ENCODE measurements at regions not wholly inside any gene's neighbourhood (a gene's known extent, or its start where the extent isn't known, plus 50 kb on each side); places are given as distances from the start of the nearest gene placed in this dataset.
A peak's percentile ranks its signal among the peaks of the same experiment; 100 is the strongest.

DNA sequence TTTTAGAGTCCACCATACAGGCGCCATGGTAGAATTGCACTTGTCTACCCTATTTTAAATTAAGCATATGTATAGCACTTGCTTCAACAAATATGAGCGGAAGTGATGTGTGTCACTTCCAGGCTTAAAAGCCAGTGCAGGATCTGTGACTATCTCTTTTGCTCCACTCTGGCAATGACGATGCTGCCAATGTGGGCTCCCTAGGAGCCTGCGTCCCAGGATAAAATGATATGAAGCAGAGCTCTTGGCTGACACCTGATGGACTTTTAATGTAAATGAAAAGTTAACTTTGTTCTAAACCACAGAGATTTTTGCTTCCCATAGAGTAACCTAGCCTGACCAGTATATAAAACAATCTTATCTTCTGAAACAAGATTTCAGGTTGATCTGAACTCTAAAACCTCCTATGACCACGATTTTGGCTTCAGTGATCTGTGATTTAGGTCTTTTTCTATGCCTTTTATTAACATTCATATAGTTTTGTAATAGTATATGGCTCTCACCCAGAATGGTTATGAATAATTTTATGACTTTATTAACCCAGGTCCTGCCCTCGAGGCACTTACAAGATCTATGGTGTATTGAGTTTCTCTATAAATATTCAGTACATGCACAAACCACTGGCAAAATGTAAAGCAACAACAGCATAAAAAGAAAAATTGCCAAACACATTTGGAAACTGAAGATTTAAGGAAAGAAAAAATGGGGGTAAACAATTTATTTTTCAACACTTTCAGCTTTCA lies 422.5 kb upstream of the PIK3C3 start:
- Histone ChIP-seq H4K91ac (replicated peaks; ENCODE audit: insufficient read length, low read length) (no peak overlapping the region), H2AFZ (ENCODE audit: low read length) (no peak overlapping the region), H3K36me3 (ENCODE audit: control insufficient read depth in 2 of 4, insufficient read depth in 4 of 4, low read length in 3 of 4) (no peaks in the 10 kb centered on the region), H2BK15ac (ENCODE audit: low read length) (no peak overlapping the region), H3K4me3 (ENCODE audit: extremely low read depth in 1 of 4, insufficient read depth in 2 of 4, low read depth in 3 of 4, low read length in 4 of 4) (no peak overlapping the region), H2BK12ac (ENCODE audit: low read depth, low read length) (no peak overlapping the region), H3K23ac (ENCODE audit: insufficient read length) (no peak overlapping the region), H2BK5ac (ENCODE audit: low read depth, low read length) (no peak overlapping the region), H3K14ac (ENCODE audit: insufficient read length) (no peak overlapping the region), H3K27me3 (replicated peaks in 1 of 4; ENCODE audit: control insufficient read depth in 3 of 4, extremely low read depth in 1 of 4, insufficient read depth in 3 of 4, low read length in 3 of 4) (no peaks in the 10 kb centered on the region), H3K27ac (ENCODE audit: low read depth, low read length) (no peak overlapping the region), H3K23me2 (ENCODE audit: low read depth, low read length) (no peaks in the 10 kb centered on the region), H3K9ac (replicated peaks in 1 of 4; ENCODE audit: extremely low read depth in 1 of 4, low read depth in 3 of 4, low read length in 3 of 4) (no peak overlapping the region), H4K8ac (ENCODE audit: extremely low read depth, insufficient read depth, low read length) (no peak overlapping the region), H3K18ac (ENCODE audit: extremely low read depth, low read length) (no peak overlapping the region), H3K9me3 (ENCODE audit: insufficient read depth in 2 of 2, low read depth in 1 of 2, low read length in 1 of 2) (no peaks in the 10 kb centered on the region), H2BK120ac (replicated peaks; ENCODE audit: low read depth, low read length) (no peak overlapping the region), H3K56ac (replicated peaks; ENCODE audit: insufficient read length, low read depth, low read length) (no peak overlapping the region), H4K5ac (ENCODE audit: insufficient read length, low read depth, low read length) (no peak overlapping the region), H2AK5ac (ENCODE audit: low read depth, low read length) (no peak overlapping the region), H3K4me1 (replicated peaks in 1 of 4; ENCODE audit: control insufficient read depth in 3 of 4, insufficient read depth in 4 of 4, low read length in 3 of 4) (peaks cover 0 to 6% (median 1%) of the 10 kb centered on the region in 4 experiments; a peak in 3 of 7 replicates), H3K79me1 (ENCODE audit: low read depth, low read length) (no peaks in the 10 kb centered on the region; the same call in 1 of the 2 replicates), H3K4ac (replicated peaks; ENCODE audit: insufficient read length, low read depth, low read length) (no peak overlapping the region), H2BK20ac (ENCODE audit: low read length) (no peak overlapping the region), H4K20me1 (replicated peaks in 1 of 2; ENCODE audit: control insufficient read depth in 1 of 2, insufficient read depth in 2 of 2, low read length in 2 of 2) (no peaks in the 10 kb centered on the region), H3K4me2 (ENCODE audit: insufficient read depth in 1 of 2, low read depth in 2 of 2, low read length in 2 of 2) (no peak overlapping the region), H3K79me2 (ENCODE audit: control insufficient read depth in 1 of 2, insufficient read depth in 2 of 2, low read length in 2 of 2) (no peaks in the 10 kb centered on the region)
- WGBS, 2 experiments (ENCODE audit: extremely low coverage in 1 of 2, insufficient coverage in 1 of 2, insufficient read length in 1 of 2, insufficient replicate concordance in 2 of 2, low coverage in 1 of 2, low lambda C conversion rate in 2 of 2, missing lambda C conversion rate in 1 of 2) = 82% methylated on average over 6 of the region's 6 CpGs; no CpG with 5 or more reads in 1 of the 2 experiments
- peak; percentile 39 for FAIRE-seq
- POLR2A ChIA-PET (ENCODE audit: partially characterized antibody) = no interaction called here
- TF ChIP-seq NANOG (IDR thresholded peaks at IDR 0.05; ENCODE audit: insufficient read depth, low read depth, low read length, poor library complexity, severe bottlenecking) = no peak
- TF ChIP-seq RAD21 (IDR thresholded peaks at IDR 0.05 in 1 of 2, conservative IDR thresholded peaks at IDR 0.05 in 1 of 2; ENCODE audit: low read depth in 2 of 2, low read length in 2 of 2) = peak; percentile 66 to 71
- TF ChIP-seq, protein P1, sequence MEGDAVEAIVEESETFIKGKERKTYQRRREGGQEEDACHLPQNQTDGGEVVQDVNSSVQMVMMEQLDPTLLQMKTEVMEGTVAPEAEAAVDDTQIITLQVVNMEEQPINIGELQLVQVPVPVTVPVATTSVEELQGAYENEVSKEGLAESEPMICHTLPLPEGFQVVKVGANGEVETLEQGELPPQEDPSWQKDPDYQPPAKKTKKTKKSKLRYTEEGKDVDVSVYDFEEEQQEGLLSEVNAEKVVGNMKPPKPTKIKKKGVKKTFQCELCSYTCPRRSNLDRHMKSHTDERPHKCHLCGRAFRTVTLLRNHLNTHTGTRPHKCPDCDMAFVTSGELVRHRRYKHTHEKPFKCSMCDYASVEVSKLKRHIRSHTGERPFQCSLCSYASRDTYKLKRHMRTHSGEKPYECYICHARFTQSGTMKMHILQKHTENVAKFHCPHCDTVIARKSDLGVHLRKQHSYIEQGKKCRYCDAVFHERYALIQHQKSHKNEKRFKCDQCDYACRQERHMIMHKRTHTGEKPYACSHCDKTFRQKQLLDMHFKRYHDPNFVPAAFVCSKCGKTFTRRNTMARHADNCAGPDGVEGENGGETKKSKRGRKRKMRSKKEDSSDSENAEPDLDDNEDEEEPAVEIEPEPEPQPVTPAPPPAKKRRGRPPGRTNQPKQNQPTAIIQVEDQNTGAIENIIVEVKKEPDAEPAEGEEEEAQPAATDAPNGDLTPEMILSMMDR (IDR thresholded peaks at IDR 0.05; ENCODE audit: control extremely low read depth in 1 of 3, insufficient read depth in 1 of 3, low read depth in 1 of 3, low read length in 3 of 3) = peak in 2 of 3 experiments; percentile 37 to 41; a peak in 2 of 4 replicates
- CTCF ChIA-PET (ENCODE audit: partially characterized antibody) = interaction anchor here (0.6 to 1.9 kb wide), 9 partner anchors 10 to 658 kb away, joined by 3 to 15 read pairs (median 4); no protein-coding TSS in a partner anchor
- no peak for DNase-seq (ENCODE audit: low read depth in 1 of 2, low spot score in 2 of 2)

All from H1 (cell line).